ENCODE measurements at regions not wholly inside any gene's neighbourhood (a gene's known extent, or its start where the extent isn't known, plus 50 kb on each side); places are given as distances from the start of the nearest gene placed in this dataset.

DNA sequence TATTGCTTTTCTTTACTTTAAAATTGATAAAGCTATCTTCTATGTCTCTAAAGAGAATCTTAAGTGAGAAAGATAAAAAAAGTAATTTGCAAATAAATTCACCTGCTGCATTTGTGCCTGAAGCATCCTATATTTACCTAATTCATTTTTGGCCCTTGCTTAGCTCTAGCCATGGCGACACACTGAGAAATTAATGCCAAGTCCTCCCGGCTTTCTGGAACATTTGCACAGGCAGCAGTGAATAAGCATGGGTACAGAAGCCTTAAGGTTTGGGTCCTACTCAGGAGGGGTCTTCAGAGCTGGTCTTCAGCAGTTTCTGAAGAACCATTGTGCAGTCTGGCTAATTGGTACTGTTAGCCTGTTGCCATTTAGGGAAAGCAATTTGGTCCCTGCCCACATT, 73.9 kb upstream of the ZEB2 start:
- no peak for DNase-seq

DNA sequence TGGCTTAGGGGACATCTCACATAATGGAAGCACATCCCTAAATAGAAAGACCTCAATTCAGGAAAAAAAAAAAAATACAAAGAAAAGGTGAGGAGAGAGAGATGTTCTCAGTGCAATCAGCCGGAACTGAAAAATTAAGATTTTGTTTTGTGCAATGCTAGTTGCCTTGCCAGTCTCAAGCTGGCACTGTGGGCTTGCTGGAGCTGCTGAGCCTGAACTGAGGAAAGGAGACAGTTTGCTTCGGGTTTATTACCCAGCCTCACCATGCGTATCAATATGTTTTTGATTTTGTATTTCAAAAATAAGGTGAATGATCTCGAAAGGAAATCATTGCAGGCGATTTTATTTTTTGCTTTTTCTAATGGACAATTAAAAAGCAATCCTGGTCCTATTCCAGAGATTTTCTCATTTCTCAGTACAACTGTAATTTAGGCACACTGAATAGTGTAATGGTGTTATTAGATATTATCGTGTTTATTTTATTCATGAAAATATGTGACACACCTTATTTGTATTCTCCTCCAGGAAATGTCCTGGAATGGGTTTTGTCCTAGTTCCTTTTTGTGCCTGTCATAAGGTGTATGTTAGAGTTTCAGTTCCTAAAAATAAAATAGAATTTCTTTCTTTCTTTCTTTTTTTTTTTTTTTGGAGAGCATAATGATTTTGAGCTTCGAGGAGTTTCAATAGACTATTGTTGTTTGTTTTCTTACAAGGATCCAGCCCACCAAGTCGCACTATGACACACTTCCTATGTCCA, 72.8 kb upstream of the ZEB2 start:
- DNase-seq, result no peak

DNA sequence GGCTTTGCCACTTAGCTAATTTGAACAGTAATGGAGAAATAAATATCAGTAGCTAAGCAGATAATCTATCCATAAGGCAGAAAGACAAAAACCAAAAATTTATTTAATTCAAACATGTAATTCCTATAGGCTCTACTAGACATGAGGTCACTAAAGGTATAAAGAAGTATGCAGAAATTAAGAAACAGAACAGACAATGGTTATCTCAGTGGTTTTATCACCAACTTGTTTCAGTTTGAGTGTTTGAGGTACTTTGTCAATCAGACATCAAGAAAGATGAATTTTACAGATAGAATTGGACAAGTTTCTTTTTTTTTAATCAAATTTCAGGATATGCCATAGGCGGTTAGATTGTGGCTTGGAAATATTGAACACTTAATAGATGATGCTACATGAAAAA, 67.4 kb upstream of the ZEB2 start:
- DNase-seq, result no peak

GRCh38 chr2:144586476-144586875, 66.6 kb upstream of the ZEB2 start:
- no peak for DNase-seq

DNA sequence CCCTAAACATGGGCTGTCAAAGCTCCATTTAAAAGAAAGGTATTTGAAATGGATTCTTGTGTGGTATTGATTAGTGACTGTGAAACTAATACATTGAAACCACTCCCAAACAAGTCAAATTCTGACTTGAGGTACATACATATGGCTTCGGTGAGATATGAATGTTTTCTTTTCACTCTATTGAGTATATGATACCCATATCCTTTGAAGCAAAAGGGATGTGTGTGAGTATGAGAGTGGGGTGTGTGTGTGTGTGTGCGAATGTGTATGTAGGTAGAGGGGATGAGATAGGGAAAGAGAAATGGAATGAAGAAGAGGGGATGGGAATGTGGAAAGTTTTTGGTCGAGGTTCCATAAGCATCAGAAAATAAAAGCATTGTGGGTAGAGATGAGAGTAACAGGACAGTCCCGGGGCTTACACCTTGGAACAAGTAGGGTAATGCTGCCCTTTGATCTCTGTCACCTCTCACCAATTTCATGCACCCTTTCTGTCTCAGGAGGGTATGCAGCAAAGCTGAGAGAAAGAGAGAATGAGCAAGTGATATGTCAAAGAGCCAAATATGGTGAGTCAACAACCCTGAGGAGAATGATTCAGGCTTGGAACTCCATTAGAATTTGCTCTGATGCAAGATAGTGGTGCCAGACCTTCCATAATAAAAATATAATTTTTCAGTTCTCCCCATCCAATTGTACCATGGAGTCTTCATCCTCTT, 64.0 kb upstream of the ZEB2 start:
- DNase-seq, result peak; percentile 61

DNA sequence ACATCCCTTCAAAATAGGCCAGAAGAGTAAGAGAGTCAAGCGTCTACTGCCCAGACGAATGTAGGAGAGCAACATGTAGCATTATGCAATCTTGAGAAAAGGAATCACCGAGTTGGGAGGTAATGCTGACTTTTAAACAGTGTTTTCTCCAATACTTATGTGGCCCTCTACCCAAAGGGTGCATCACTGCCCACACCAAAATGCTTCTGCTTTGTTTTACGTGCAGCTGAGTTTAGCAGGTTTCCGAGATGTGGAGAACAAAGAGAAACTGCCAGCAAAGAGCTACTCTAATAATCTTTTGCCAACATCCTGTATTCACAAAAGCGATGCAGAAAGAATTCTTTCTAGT, 63.4 kb upstream of the ZEB2 start:
- DNase-seq, result no peak

DNA sequence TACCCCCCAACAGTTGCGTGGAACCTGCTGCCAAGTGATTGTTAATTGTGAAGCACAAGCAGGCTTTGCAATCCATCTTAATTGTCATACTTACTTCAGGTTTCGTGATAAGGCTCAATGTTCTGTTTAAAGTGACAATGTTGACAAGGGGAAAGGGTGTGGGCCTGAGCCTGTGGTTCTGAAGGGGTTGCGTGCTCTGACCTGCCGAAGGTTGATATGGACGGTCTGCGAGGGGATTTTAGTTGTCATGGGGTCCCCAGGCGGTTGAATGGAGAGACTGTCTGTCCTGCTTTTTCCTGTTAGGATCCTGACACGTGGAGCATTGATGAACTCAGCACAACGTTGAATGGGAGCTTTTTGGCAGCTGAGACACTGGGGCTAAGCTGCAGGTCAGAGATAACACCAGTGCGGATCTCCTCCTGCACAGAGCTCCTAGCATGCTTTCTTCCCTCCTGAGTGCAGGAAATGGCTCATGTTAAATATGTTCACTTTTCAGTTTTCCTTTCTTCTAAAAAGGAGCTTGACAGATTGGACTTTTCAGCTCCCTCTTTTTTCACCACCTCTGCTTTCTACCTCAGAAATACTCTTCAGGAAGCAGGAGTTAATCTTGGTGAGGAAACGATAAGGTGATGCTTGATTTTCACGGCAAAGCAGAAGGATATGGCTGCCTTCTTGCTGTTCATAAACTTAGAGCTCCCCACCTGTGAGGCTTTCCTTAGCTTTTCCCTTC, 62.9 kb upstream of the ZEB2 start:
- no peak for DNase-seq

- DNase-seq, result no peak
These were observed 60.7 kb upstream of the ZEB2 start for GRCh38 chr2:144580521-144581161.

GRCh38 chr2:144579556-144579955, 59.6 kb upstream of the ZEB2 start:
- DNase-seq, result no peak

- no peak for DNase-seq
These were observed 58.2 kb upstream of the ZEB2 start for GRCh38 chr2:144578099-144578498.

- DNase-seq, result no peak
These were observed 53.1 kb upstream of the ZEB2 start for GRCh38 chr2:144572977-144573376.

DNA sequence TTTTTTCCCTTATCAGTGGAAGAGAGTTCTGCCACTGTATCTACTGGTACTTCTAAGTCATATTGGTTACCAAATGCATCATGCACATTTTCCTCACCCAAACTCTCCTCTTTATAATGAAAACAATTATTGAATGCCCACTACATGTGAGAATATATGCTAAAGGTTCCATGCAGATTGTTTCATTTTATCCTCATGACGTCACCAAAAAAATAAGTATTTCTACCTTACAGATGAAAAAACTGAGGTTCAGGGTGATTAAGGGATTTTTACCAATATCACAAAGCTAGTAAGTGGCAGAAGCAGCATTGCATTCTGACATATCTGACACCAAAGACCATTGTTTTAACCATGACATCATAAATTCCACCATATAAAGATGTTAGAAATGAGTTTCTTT, 51.9 kb upstream of the ZEB2 start:
- DNase-seq, result no peak

GRCh38 chr2:144570566-144570965, 50.6 kb upstream of the ZEB2 start:
- DNase-seq, result no peak
